Chondrocyte (in vitro differentiated cells): ENCODE measurements at regions not wholly inside any gene's neighbourhood (a gene's known extent, or its start where the extent isn't known, plus 50 kb on each side); places are given as distances from the start of the nearest gene placed in this dataset.

Experiments
- DNase-seq: peaks from one replicate; pipeline ENCODE4 v3.0.0; 2021; ENCODE audit warnings: mixed read lengths, low spot score
- H3K27ac Mint-ChIP-seq: one replicate; pipeline ENCODE4 v1.8.0; 2021; ENCODE audit warnings: mild to moderate bottlenecking, moderate library complexity, mixed read lengths; ENCODE audit not compliant: unreplicated experiment
- H3K27me3 Mint-ChIP-seq: 2 replicates; pipeline ENCODE4 v1.8.0; 2021; ENCODE audit warnings: low read depth, mixed read lengths
- H3K36me3 Mint-ChIP-seq: 2 replicates; pipeline ENCODE4 v1.8.0; 2021; ENCODE audit warnings: low read depth, mixed read lengths
- H3K4me1 Mint-ChIP-seq: 2 replicates; pipeline ENCODE4 v1.8.0; 2021; ENCODE audit warnings: low read depth, mild to moderate bottlenecking, mixed read lengths
- H3K4me3 Mint-ChIP-seq: one replicate; pipeline ENCODE4 v1.8.0; 2021; ENCODE audit warnings: mild to moderate bottlenecking, moderate library complexity, mixed read lengths; ENCODE audit not compliant: unreplicated experiment
- H3K9me3 Mint-ChIP-seq: 2 replicates; pipeline ENCODE4 v1.8.0; 2021; ENCODE audit warnings: low read depth, mixed read lengths
- CTCF ChIP-seq: fragments of 200-600 bp; sonication (generic); IDR thresholded peaks from 2 replicates; pipeline ENCODE4 v1.5.0; 2021; ENCODE audit warnings: antibody characterized with exemption, mild to moderate bottlenecking, moderate library complexity

- no peak for DNase-seq
- no peaks in the 10 kb centered on the region for H3K27me3 Mint-ChIP-seq
- peaks cover 4% of the 10 kb centered on the region for H3K4me1 Mint-ChIP-seq
- H3K9me3 Mint-ChIP-seq: peaks cover 10% of the 10 kb centered on the region
- peaks cover 4% of the 10 kb centered on the region for H3K36me3 Mint-ChIP-seq
- TF ChIP-seq CTCF: no peak
- no peak overlapping the region for H3K4me3 Mint-ChIP-seq
- H3K27ac Mint-ChIP-seq: no peak overlapping the region
Observed at GRCh38 chr3:188080091-188080490, 73.9 kb upstream of the LPP start.

GRCh38 chr3:188082031-188082430 lies 71.9 kb upstream of the LPP start:
- Mint-ChIP-seq H3K4me3 (no peak overlapping the region), H3K9me3 (peaks cover 10% of the 10 kb centered on the region), H3K36me3 (peaks cover 4% of the 10 kb centered on the region), H3K27ac (no peak overlapping the region), H3K27me3 (no peaks in the 10 kb centered on the region), H3K4me1 (peaks cover 2% of the 10 kb centered on the region)
- TF ChIP-seq CTCF: no peak
- no peak for DNase-seq

- H3K9me3 Mint-ChIP-seq: peaks cover 10% of the 10 kb centered on the region
- H3K27me3 Mint-ChIP-seq: no peaks in the 10 kb centered on the region
- no peak for TF ChIP-seq CTCF
Observed at GRCh38 chr3:188082450-188082849, 71.5 kb upstream of the LPP start.

GRCh38 chr3:188083011-188083410 lies 70.9 kb upstream of the LPP start:
- Mint-ChIP-seq H3K4me1 (no peaks in the 10 kb centered on the region), H3K27me3 (no peaks in the 10 kb centered on the region), H3K4me3 (no peak overlapping the region), H3K36me3 (peaks cover 4% of the 10 kb centered on the region), H3K27ac (no peak overlapping the region), H3K9me3 (peaks cover 10% of the 10 kb centered on the region)
- no peak for DNase-seq
- no peak for TF ChIP-seq CTCF

More at GRCh38 chr3:188082450-188082849, 71.5 kb upstream of the LPP start:
- Mint-ChIP-seq H3K27ac (no peak overlapping the region), H3K36me3 (peaks cover 4% of the 10 kb centered on the region), H3K4me3 (no peak overlapping the region), H3K4me1 (no peaks in the 10 kb centered on the region)
- DNase-seq: no peak

- H3K4me1 Mint-ChIP-seq: peaks cover 6% of the 10 kb centered on the region
- H3K36me3 Mint-ChIP-seq: peaks cover 3% of the 10 kb centered on the region
- no peak overlapping the region for H3K27ac Mint-ChIP-seq
Observed at GRCh38 chr3:188084752-188085583, 69.0 kb upstream of the LPP start.

More at GRCh38 chr3:188084752-188085583, 69.0 kb upstream of the LPP start:
- H3K27me3 Mint-ChIP-seq: no peaks in the 10 kb centered on the region
- no peak for DNase-seq
- TF ChIP-seq CTCF: no peak
- peaks cover 5% of the 10 kb centered on the region for H3K9me3 Mint-ChIP-seq
- no peak overlapping the region for H3K4me3 Mint-ChIP-seq
